ENCODE measurements at regions not wholly inside any gene's neighbourhood (a gene's known extent, or its start where the extent isn't known, plus 50 kb on each side); places are given as distances from the start of the nearest gene placed in this dataset.

- Histone ChIP-seq H3K27me3 (ENCODE audit: control insufficient read depth, insufficient read depth, low read length) (no peaks in the 10 kb centered on the region), H3K4me3 (ENCODE audit: low read depth, low read length) (no peak overlapping the region), H3K9me3 (ENCODE audit: control insufficient read depth, insufficient read depth, low read length) (no peaks in the 10 kb centered on the region), H3K27ac (ENCODE audit: low read depth, low read length) (no peak overlapping the region)
- ChIA-PET CTCF (interaction anchor here (0.7 kb wide), 1 partner anchor 25 kb away, joined by 3 read pairs; no protein-coding TSS in a partner anchor), POLR2A (no interaction called here)
- no peak for TF ChIP-seq CTCF (IDR thresholded peaks at IDR 0.05; ENCODE audit: low read depth, low read length)
- DNase-seq (ENCODE audit: low read depth, low spot score): no peak
Observed at GRCh38 chr1:172885971-172886370, 164.8 kb downstream of the TNFSF18 start.

GRCh38 chr1:172887162-172887561, 163.6 kb downstream of the TNFSF18 start:
- ChIA-PET CTCF (no interaction called here), POLR2A (no interaction called here)
- no peak for DNase-seq (ENCODE audit: low read depth, low spot score)
- no peak overlapping the region for H3K27ac ChIP-seq (ENCODE audit: low read depth, low read length)
- no peak overlapping the region for H3K4me3 ChIP-seq (ENCODE audit: low read depth, low read length)
- TF ChIP-seq CTCF (IDR thresholded peaks at IDR 0.05; ENCODE audit: low read depth, low read length): no peak
- no peaks in the 10 kb centered on the region for H3K9me3 ChIP-seq (ENCODE audit: control insufficient read depth, insufficient read depth, low read length)
- H3K27me3 ChIP-seq (ENCODE audit: control insufficient read depth, insufficient read depth, low read length): no peaks in the 10 kb centered on the region

GRCh38 chr1:172893146-172893841, 157.4 kb downstream of the TNFSF18 start:
- no peaks in the 10 kb centered on the region for H3K27me3 ChIP-seq (ENCODE audit: control insufficient read depth, insufficient read depth, low read length)
- no peak overlapping the region for H3K4me3 ChIP-seq (ENCODE audit: low read depth, low read length)
- DNase-seq (ENCODE audit: low read depth, low spot score): no peak
- H3K9me3 ChIP-seq (ENCODE audit: control insufficient read depth, insufficient read depth, low read length): no peaks in the 10 kb centered on the region
- no peak for TF ChIP-seq CTCF (IDR thresholded peaks at IDR 0.05; ENCODE audit: low read depth, low read length)
- ChIA-PET CTCF (no interaction called here), POLR2A (no interaction called here)
- no peak overlapping the region for H3K27ac ChIP-seq (ENCODE audit: low read depth, low read length)

GRCh38 chr1:172894349-172895049, 156.2 kb downstream of the TNFSF18 start:
- POLR2A ChIA-PET: no interaction called here
- Histone ChIP-seq H3K27ac (ENCODE audit: low read depth, low read length) (no peak overlapping the region), H3K4me3 (ENCODE audit: low read depth, low read length) (no peak overlapping the region), H3K9me3 (ENCODE audit: control insufficient read depth, insufficient read depth, low read length) (no peaks in the 10 kb centered on the region), H3K27me3 (ENCODE audit: control insufficient read depth, insufficient read depth, low read length) (no peaks in the 10 kb centered on the region)
- CTCF ChIA-PET: interaction anchor here (1.2 kb wide), 1 partner anchor 308 kb away, joined by 3 read pairs; no protein-coding TSS in a partner anchor
- TF ChIP-seq CTCF (IDR thresholded peaks at IDR 0.05; ENCODE audit: low read depth, low read length): no peak
- DNase-seq (ENCODE audit: low read depth, low spot score): no peak

GRCh38 chr1:172895050-172895460, 155.7 kb downstream of the TNFSF18 start:
- no peak for DNase-seq (ENCODE audit: low read depth, low spot score)
- ChIA-PET POLR2A (no interaction called here), CTCF (interaction anchor here (0.6 to 1.2 kb wide), 2 partner anchors 20 to 307 kb away, joined by 3 to 5 read pairs; no protein-coding TSS in a partner anchor)
- TF ChIP-seq CTCF (IDR thresholded peaks at IDR 0.05; ENCODE audit: low read depth, low read length): no peak
- Histone ChIP-seq H3K27me3 (ENCODE audit: control insufficient read depth, insufficient read depth, low read length) (no peaks in the 10 kb centered on the region), H3K27ac (ENCODE audit: low read depth, low read length) (no peak overlapping the region), H3K4me3 (ENCODE audit: low read depth, low read length) (no peak overlapping the region), H3K9me3 (ENCODE audit: control insufficient read depth, insufficient read depth, low read length) (no peaks in the 10 kb centered on the region)
